H7 (cell line): ENCODE measurements at regions not wholly inside any gene's neighbourhood (a gene's known extent, or its start where the extent isn't known, plus 50 kb on each side); places are given as distances from the start of the nearest gene placed in this dataset.

Experiments used
- DNase-seq: peaks from one replicate; pipeline ENCODE4 v3.0.0; 2012
- H3K27me3 ChIP-seq: 2 replicates; pipeline ENCODE4 v1.6.0; 2011; ENCODE audit warnings: mild to moderate bottlenecking, low read length; ENCODE audit not compliant: control insufficient read depth, insufficient read depth
- H3K36me3 ChIP-seq: replicated peaks from 2 replicates; pipeline ENCODE4 v1.5.1; 2011; ENCODE audit warnings: low read length; ENCODE audit not compliant: control insufficient read depth, insufficient read depth
- H3K4me3 ChIP-seq: 2 replicates; pipeline ENCODE4 v1.5.1; 2011; ENCODE audit warnings: low read depth, mild to moderate bottlenecking, control low read depth, low read length, moderate library complexity; ENCODE audit not compliant: insufficient read depth

GRCh38 chr11:116653206-116653605 is 119.6 kb downstream of the BUD13 start:
- no peak overlapping the region for H3K4me3 ChIP-seq
- H3K27me3 ChIP-seq = no peaks in the 10 kb centered on the region
- no peaks in the 10 kb centered on the region for H3K36me3 ChIP-seq
- no peak for DNase-seq

- peak; percentile 40 for DNase-seq
- Histone ChIP-seq H3K4me3 (no peak overlapping the region), H3K36me3 (no peaks in the 10 kb centered on the region), H3K27me3 (no peaks in the 10 kb centered on the region)
Measured at GRCh38 chr11:116651737-116652237, 121.0 kb downstream of the BUD13 start.

- Histone ChIP-seq H3K27me3 (no peaks in the 10 kb centered on the region), H3K4me3 (no peak overlapping the region), H3K36me3 (no peaks in the 10 kb centered on the region)
- no peak for DNase-seq
Measured at GRCh38 chr11:116651098-116651736, 121.6 kb downstream of the BUD13 start.

- Histone ChIP-seq H3K27me3 (no peaks in the 10 kb centered on the region), H3K4me3 (no peak overlapping the region), H3K36me3 (no peaks in the 10 kb centered on the region)
- no peak for DNase-seq
Measured at GRCh38 chr11:116650052-116650451, 122.7 kb downstream of the BUD13 start.

- Histone ChIP-seq H3K27me3 (no peaks in the 10 kb centered on the region), H3K4me3 (no peak overlapping the region), H3K36me3 (no peaks in the 10 kb centered on the region)
- no peak for DNase-seq
Measured at GRCh38 chr11:116649268-116649667, 123.5 kb downstream of the BUD13 start.

GRCh38 chr11:116648247-116649174 is 124.3 kb downstream of the BUD13 start:
- no peaks in the 10 kb centered on the region for H3K27me3 ChIP-seq
- DNase-seq = no peak
- no peak overlapping the region for H3K4me3 ChIP-seq
- H3K36me3 ChIP-seq = no peaks in the 10 kb centered on the region

- H3K36me3 ChIP-seq = no peaks in the 10 kb centered on the region
- no peak overlapping the region for H3K4me3 ChIP-seq
- DNase-seq = no peak
- H3K27me3 ChIP-seq = no peaks in the 10 kb centered on the region
Measured at GRCh38 chr11:116647305-116648080, 125.3 kb downstream of the BUD13 start.

GRCh38 chr11:116646191-116646590 is 126.6 kb downstream of the BUD13 start:
- no peaks in the 10 kb centered on the region for H3K36me3 ChIP-seq
- no peaks in the 10 kb centered on the region for H3K27me3 ChIP-seq
- no peak for DNase-seq
- no peak overlapping the region for H3K4me3 ChIP-seq

- no peak overlapping the region for H3K4me3 ChIP-seq
- no peaks in the 10 kb centered on the region for H3K27me3 ChIP-seq
- H3K36me3 ChIP-seq = no peaks in the 10 kb centered on the region
- DNase-seq = peak; percentile 81
Measured at GRCh38 chr11:116644941-116645305, 127.9 kb downstream of the BUD13 start.

GRCh38 chr11:116644201-116644940 is 128.4 kb downstream of the BUD13 start:
- H3K27me3 ChIP-seq = no peaks in the 10 kb centered on the region
- no peak overlapping the region for H3K4me3 ChIP-seq
- peak; percentile 32 for DNase-seq
- no peaks in the 10 kb centered on the region for H3K36me3 ChIP-seq

- no peaks in the 10 kb centered on the region for H3K27me3 ChIP-seq
- H3K36me3 ChIP-seq = no peaks in the 10 kb centered on the region
- H3K4me3 ChIP-seq = no peak overlapping the region
- no peak for DNase-seq
Measured at GRCh38 chr11:116643521-116643920, 129.3 kb downstream of the BUD13 start.

- no peak for DNase-seq
- Histone ChIP-seq H3K4me3 (no peak overlapping the region), H3K36me3 (no peaks in the 10 kb centered on the region)
Measured at GRCh38 chr11:116642902-116643301, 129.9 kb downstream of the BUD13 start.

GRCh38 chr11:116642481-116642880 is 130.3 kb downstream of the BUD13 start:
- H3K27me3 ChIP-seq = no peaks in the 10 kb centered on the region; the same call in 1 of the 2 replicates
- H3K36me3 ChIP-seq = no peaks in the 10 kb centered on the region
- DNase-seq = no peak
- no peak overlapping the region for H3K4me3 ChIP-seq

More at GRCh38 chr11:116642902-116643301, 129.9 kb downstream of the BUD13 start:
- no peaks in the 10 kb centered on the region for H3K27me3 ChIP-seq

- Histone ChIP-seq H3K4me3 (no peak overlapping the region), H3K36me3 (no peaks in the 10 kb centered on the region)
Measured at GRCh38 chr11:116641561-116642045, 131.2 kb downstream of the BUD13 start.

More at GRCh38 chr11:116641561-116642045, 131.2 kb downstream of the BUD13 start:
- DNase-seq = peak; percentile 94
- H3K27me3 ChIP-seq = no peaks in the 10 kb centered on the region; the same call in 1 of the 2 replicates
